ENCODE measurements at regions not wholly inside any gene's neighbourhood (a gene's known extent, or its start where the extent isn't known, plus 50 kb on each side); places are given as distances from the start of the nearest gene placed in this dataset.

DNA sequence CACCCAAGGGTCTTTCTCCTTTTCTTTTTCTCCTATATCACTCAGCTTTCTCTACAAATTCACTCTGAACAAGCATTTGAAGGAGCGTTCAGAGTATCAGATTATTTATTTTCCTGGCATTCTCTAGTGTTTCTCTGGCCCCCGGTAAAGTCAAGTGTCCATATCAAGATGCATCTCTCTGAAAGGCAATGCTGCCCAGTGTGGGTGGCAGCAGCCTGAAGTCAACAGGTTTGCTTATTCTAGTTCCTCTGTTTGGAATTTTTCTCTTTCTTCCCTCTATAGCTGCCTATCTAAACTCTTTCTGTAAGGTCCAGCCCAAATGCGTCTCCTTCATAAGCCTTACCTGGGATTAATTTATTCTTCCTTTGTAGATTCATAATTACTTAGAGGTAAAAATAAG lies 526.2 kb upstream of the TNP1 start:
- Mint-ChIP-seq H3K4me3 (no peak overlapping the region), H3K36me3 (ENCODE audit: low read depth) (no peaks in the 10 kb centered on the region), H3K27me3 (no peaks in the 10 kb centered on the region), H3K4me1 (no peaks in the 10 kb centered on the region), H3K27ac (no peak overlapping the region)
- ATAC-seq: no peak
- H3K9me3 ChIP-seq (ENCODE audit: control insufficient read depth, low read length, poor library complexity, severe bottlenecking): no peaks in the 10 kb centered on the region
- DNase-seq: no peak

DNA sequence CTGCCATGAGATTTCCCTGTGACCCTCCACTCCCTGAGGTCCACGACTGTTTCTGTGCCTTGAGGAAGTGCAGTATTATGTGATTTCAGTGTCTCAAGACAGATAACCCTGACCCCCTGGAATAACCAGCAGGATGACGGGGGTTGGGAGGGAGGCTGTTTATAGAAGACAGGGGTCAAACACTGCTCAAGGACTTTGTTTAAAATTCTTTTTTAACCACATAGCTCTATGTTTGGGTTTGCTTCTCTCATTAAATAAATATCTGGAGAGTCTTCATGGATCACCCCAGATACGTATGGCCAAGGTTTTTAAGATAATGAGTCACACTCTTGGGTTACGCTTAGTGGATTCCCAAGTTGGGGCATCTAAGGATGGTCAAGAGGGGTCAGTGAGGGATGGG lies 523.8 kb upstream of the TNP1 start:
- H3K27ac Mint-ChIP-seq: no peak overlapping the region
- no peak for ATAC-seq
- no peaks in the 10 kb centered on the region for H3K36me3 Mint-ChIP-seq (ENCODE audit: low read depth)
- no peak overlapping the region for H3K4me3 Mint-ChIP-seq
- H3K27me3 Mint-ChIP-seq: no peaks in the 10 kb centered on the region
- H3K9me3 ChIP-seq (ENCODE audit: control insufficient read depth, low read length, poor library complexity, severe bottlenecking): no peaks in the 10 kb centered on the region
- DNase-seq: no peak
- H3K4me1 Mint-ChIP-seq: no peaks in the 10 kb centered on the region

DNA sequence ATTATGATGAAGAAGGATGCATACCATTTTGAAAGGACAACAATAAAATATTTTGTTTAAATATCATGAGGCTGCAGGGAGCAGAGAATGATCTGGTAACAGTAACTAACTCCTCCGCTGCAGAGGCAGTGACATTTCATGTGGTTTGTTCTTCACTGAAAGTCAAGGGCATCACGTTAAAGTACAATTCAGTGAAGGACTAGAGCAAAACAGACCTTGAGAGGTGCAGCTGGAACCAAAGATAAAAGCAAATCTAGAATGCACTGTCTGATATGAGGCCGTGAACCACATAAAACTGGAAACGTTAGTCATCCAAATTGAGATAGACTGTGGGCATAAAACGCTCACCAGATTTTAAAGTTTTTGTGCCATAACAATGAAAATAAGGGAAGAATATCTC lies 522.9 kb upstream of the TNP1 start:
- no peaks in the 10 kb centered on the region for H3K9me3 ChIP-seq (ENCODE audit: control insufficient read depth, low read length, poor library complexity, severe bottlenecking)
- Mint-ChIP-seq H3K4me1 (no peaks in the 10 kb centered on the region), H3K4me3 (no peak overlapping the region), H3K27me3 (no peaks in the 10 kb centered on the region), H3K27ac (no peak overlapping the region), H3K36me3 (ENCODE audit: low read depth) (no peaks in the 10 kb centered on the region)
- no peak for DNase-seq
- ATAC-seq: no peak

GRCh38 chr2:217379807-217380206 lies 519.9 kb upstream of the TNP1 start:
- H3K36me3 Mint-ChIP-seq (ENCODE audit: low read depth): no peaks in the 10 kb centered on the region

DNA sequence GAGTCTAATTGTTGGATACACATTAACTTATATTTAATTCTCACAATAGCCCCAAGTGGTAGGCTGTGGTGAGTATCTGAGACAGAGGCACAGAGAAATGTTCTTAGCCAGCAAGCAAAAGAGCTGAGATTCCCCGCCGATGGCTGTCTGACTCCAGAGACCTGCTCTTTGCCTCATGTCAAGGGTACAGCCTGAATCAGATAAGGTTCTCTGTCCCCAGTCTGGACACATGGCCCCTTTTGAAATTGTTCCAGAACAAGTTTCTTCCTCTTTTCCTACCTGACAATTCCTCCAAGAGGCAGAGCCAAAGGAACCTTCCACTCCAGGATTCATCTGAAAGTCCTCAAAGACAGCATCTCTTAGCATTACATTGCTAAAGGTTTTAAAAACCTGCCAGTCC lies 512.9 kb upstream of the TNP1 start:
- no peaks in the 10 kb centered on the region for H3K27me3 Mint-ChIP-seq
- ATAC-seq (no peak), DNase-seq (no peak)
- no peaks in the 10 kb centered on the region for H3K36me3 Mint-ChIP-seq (ENCODE audit: low read depth)
- H3K27ac Mint-ChIP-seq: no peak overlapping the region
- H3K9me3 ChIP-seq (ENCODE audit: control insufficient read depth, low read length, poor library complexity, severe bottlenecking): no peaks in the 10 kb centered on the region
- H3K4me1 Mint-ChIP-seq: no peaks in the 10 kb centered on the region
- H3K4me3 Mint-ChIP-seq: no peak overlapping the region

More at GRCh38 chr2:217379807-217380206, 519.9 kb upstream of the TNP1 start:
- Mint-ChIP-seq H3K27ac (no peak overlapping the region), H3K27me3 (no peaks in the 10 kb centered on the region), H3K4me1 (no peaks in the 10 kb centered on the region), H3K4me3 (no peak overlapping the region)
- DNase-seq (no peak), ATAC-seq (no peak)
- no peaks in the 10 kb centered on the region for H3K9me3 ChIP-seq (ENCODE audit: control insufficient read depth, low read length, poor library complexity, severe bottlenecking)

- no peaks in the 10 kb centered on the region for H3K27me3 Mint-ChIP-seq
- no peaks in the 10 kb centered on the region for H3K9me3 ChIP-seq (ENCODE audit: control insufficient read depth, low read length, poor library complexity, severe bottlenecking)
- no peaks in the 10 kb centered on the region for H3K36me3 Mint-ChIP-seq (ENCODE audit: low read depth)
- ATAC-seq: no peak
- no peaks in the 10 kb centered on the region for H3K4me1 Mint-ChIP-seq
- H3K4me3 Mint-ChIP-seq: no peak overlapping the region
- no peak for DNase-seq
- H3K27ac Mint-ChIP-seq: no peak overlapping the region
Observed at GRCh38 chr2:217371781-217372213, 511.9 kb upstream of the TNP1 start.

DNA sequence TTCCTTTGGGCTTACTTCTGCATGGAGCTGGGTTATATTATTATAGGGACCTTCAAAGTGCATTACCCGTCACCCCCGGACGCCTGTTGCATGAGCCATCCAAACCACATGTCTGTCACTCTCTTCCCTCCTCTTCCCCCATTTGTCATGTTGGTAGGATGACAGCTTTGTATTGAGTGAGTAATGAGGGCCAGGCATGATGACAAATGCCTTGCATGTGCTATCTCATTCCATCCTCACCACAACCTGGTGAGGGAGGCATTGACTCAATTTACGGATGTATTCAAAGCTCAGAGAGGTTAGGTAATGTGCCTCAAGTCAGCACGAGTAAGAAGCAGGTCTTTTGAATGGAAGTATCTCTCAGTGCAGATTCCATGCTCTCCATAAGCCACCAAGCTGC lies 510.5 kb upstream of the TNP1 start:
- no peak overlapping the region for H3K27ac Mint-ChIP-seq
- DNase-seq (no peak), ATAC-seq (no peak)
- no peaks in the 10 kb centered on the region for H3K9me3 ChIP-seq (ENCODE audit: control insufficient read depth, low read length, poor library complexity, severe bottlenecking)
- H3K36me3 Mint-ChIP-seq (ENCODE audit: low read depth): no peaks in the 10 kb centered on the region
- H3K27me3 Mint-ChIP-seq: no peaks in the 10 kb centered on the region
- H3K4me1 Mint-ChIP-seq: no peaks in the 10 kb centered on the region
- H3K4me3 Mint-ChIP-seq: no peak overlapping the region

- no peaks in the 10 kb centered on the region for H3K27me3 Mint-ChIP-seq
- no peak overlapping the region for H3K4me3 Mint-ChIP-seq
- peaks cover 2% of the 10 kb centered on the region for H3K36me3 Mint-ChIP-seq (ENCODE audit: low read depth)
- H3K27ac Mint-ChIP-seq: no peak overlapping the region
- DNase-seq (no peak), ATAC-seq (no peak)
- H3K9me3 ChIP-seq (ENCODE audit: control insufficient read depth, low read length, poor library complexity, severe bottlenecking): no peaks in the 10 kb centered on the region
- H3K4me1 Mint-ChIP-seq: no peaks in the 10 kb centered on the region
Observed at GRCh38 chr2:217367464-217367863, 507.6 kb upstream of the TNP1 start.

- Mint-ChIP-seq H3K27me3 (no peaks in the 10 kb centered on the region), H3K4me3 (no peak overlapping the region), H3K27ac (no peak overlapping the region), H3K4me1 (no peaks in the 10 kb centered on the region), H3K36me3 (ENCODE audit: low read depth) (peaks cover 2% of the 10 kb centered on the region)
- DNase-seq (no peak), ATAC-seq (no peak)
- H3K9me3 ChIP-seq (ENCODE audit: control insufficient read depth, low read length, poor library complexity, severe bottlenecking): no peaks in the 10 kb centered on the region
Observed at GRCh38 chr2:217366966-217367365, 507.1 kb upstream of the TNP1 start.

GRCh38 chr2:217366266-217366895 lies 506.5 kb upstream of the TNP1 start:
- Mint-ChIP-seq H3K27me3 (no peaks in the 10 kb centered on the region), H3K36me3 (ENCODE audit: low read depth) (peaks cover 2% of the 10 kb centered on the region), H3K27ac (no peak overlapping the region), H3K4me3 (no peak overlapping the region), H3K4me1 (no peaks in the 10 kb centered on the region)
- H3K9me3 ChIP-seq (ENCODE audit: control insufficient read depth, low read length, poor library complexity, severe bottlenecking): no peaks in the 10 kb centered on the region
- ATAC-seq: no peak
- DNase-seq: no peak

DNA sequence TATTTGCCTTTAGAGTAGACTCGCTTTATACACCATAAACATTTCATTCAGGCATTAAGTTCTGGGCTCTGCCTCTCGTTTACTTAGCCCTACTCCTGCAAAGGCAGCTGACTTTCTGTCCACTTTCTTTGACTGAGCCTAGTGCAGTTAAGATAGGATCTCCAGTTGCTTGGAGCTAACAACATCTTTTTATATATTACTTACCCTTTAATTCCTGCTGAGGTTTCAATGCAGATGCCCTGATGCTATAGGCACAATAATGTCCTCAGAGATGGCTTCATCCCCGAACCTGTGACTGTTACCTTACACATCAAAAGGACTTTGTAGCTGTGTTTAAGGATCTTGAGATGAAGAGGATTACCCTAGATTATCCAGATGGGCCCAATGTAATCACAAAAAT lies 505.8 kb upstream of the TNP1 start:
- DNase-seq: no peak
- peaks cover 2% of the 10 kb centered on the region for H3K36me3 Mint-ChIP-seq (ENCODE audit: low read depth)

GRCh38 chr2:217364224-217364623 lies 504.4 kb upstream of the TNP1 start:
- no peaks in the 10 kb centered on the region for H3K9me3 ChIP-seq (ENCODE audit: control insufficient read depth, low read length, poor library complexity, severe bottlenecking)
- Mint-ChIP-seq H3K27ac (no peak overlapping the region), H3K27me3 (no peaks in the 10 kb centered on the region), H3K4me3 (no peak overlapping the region), H3K4me1 (no peaks in the 10 kb centered on the region), H3K36me3 (ENCODE audit: low read depth) (peaks cover 2% of the 10 kb centered on the region)
- no peak for DNase-seq
- ATAC-seq: no peak

More for the DNA sequence above, 505.8 kb upstream of the TNP1 start:
- H3K4me1 Mint-ChIP-seq: no peaks in the 10 kb centered on the region
- no peak for ATAC-seq
- H3K4me3 Mint-ChIP-seq: no peak overlapping the region
- H3K27me3 Mint-ChIP-seq: no peaks in the 10 kb centered on the region
- H3K27ac Mint-ChIP-seq: no peak overlapping the region
- no peaks in the 10 kb centered on the region for H3K9me3 ChIP-seq (ENCODE audit: control insufficient read depth, low read length, poor library complexity, severe bottlenecking)

GRCh38 chr2:217363470-217363869 lies 503.6 kb upstream of the TNP1 start:
- H3K36me3 Mint-ChIP-seq (ENCODE audit: low read depth): peaks cover 2% of the 10 kb centered on the region
- no peaks in the 10 kb centered on the region for H3K9me3 ChIP-seq (ENCODE audit: control insufficient read depth, low read length, poor library complexity, severe bottlenecking)
- ATAC-seq (no peak), DNase-seq (no peak)
- H3K4me1 Mint-ChIP-seq: no peaks in the 10 kb centered on the region
- no peaks in the 10 kb centered on the region for H3K27me3 Mint-ChIP-seq
- no peak overlapping the region for H3K27ac Mint-ChIP-seq
- H3K4me3 Mint-ChIP-seq: no peak overlapping the region

DNA sequence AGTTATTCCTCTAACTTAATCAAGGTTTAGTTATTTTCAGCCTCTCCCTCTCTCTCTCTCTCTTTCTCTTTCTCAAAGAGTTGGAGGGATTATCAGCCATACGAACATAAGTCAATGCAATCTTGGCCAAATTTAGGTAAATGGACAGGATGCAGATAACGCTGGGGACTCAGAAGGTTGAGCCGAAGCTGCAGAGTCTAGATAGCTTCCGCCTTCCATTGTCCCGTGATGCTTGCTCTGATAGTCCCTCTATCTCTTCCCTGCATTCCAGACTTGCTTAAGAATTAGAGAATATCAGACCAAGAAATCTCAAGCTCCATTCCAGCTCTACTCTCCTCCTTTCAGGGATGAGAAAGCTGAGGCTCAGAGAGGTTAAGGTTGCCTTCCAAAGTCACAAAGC lies 502.8 kb upstream of the TNP1 start:
- no peak for ATAC-seq
- Mint-ChIP-seq H3K4me1 (no peaks in the 10 kb centered on the region), H3K27ac (no peak overlapping the region), H3K36me3 (ENCODE audit: low read depth) (peaks cover 2% of the 10 kb centered on the region), H3K27me3 (no peaks in the 10 kb centered on the region), H3K4me3 (no peak overlapping the region)
- DNase-seq: no peak
- H3K9me3 ChIP-seq (ENCODE audit: control insufficient read depth, low read length, poor library complexity, severe bottlenecking): no peaks in the 10 kb centered on the region
